GM23338 (cell line): ENCODE measurements at regions not wholly inside any gene's neighbourhood (a gene's known extent, or its start where the extent isn't known, plus 50 kb on each side); places are given as distances from the start of the nearest gene placed in this dataset.

Source experiments
- ATAC-seq: fragments of 200-7000 bp; cut with Tn5 transposase; 3 replicates; pipeline ENCODE4 v1.9.1; 2020
- DNase-seq: peaks from one replicate; pipeline ENCODE4 v3.0.0-alpha.2; 2015; ENCODE audit warnings: low spot score
- H2AFZ ChIP-seq: fragments of 200-600 bp; sonication (generic); 2 replicates; pipeline ENCODE4 v1.8.0; 2016; ENCODE audit warnings: antibody characterized with exemption, mild to moderate bottlenecking, moderate library complexity
- H3F3A ChIP-seq: fragments of 200-600 bp; sonication (generic); replicated peaks from 2 replicates; pipeline ENCODE4 v1.8.0; 2017; ENCODE audit warnings: antibody characterized with exemption, mixed run types, low read depth
- H3K27ac ChIP-seq: fragments of 200-600 bp; sonication (generic); 2 replicates; pipeline ENCODE4 v1.6.1; 2016; ENCODE audit warnings: low read depth
- H3K27me3 ChIP-seq: fragments of 200-600 bp; sonication (generic); 2 replicates; pipeline ENCODE4 v1.8.0; 2016; ENCODE audit warnings: mild to moderate bottlenecking, mixed run types, moderate library complexity; ENCODE audit not compliant: insufficient read depth
- H3K36me3 ChIP-seq: fragments of 200-600 bp; sonication (generic); 2 replicates; pipeline ENCODE4 v1.8.0; 2016; ENCODE audit warnings: mild to moderate bottlenecking; ENCODE audit not compliant: insufficient read depth
- H3K4me1 ChIP-seq: fragments of 200-600 bp; sonication (generic); 2 replicates; pipeline ENCODE4 v1.8.0; 2016; ENCODE audit warnings: mild to moderate bottlenecking, moderate library complexity; ENCODE audit not compliant: insufficient read depth
- H3K4me2 ChIP-seq: fragments of 200-600 bp; sonication (generic); 2 replicates; pipeline ENCODE4 v1.7.1; 2017; ENCODE audit warnings: mixed run types
- H3K4me3 ChIP-seq: fragments of 200-600 bp; sonication (generic); 2 replicates; pipeline ENCODE4 v1.6.1; 2016; ENCODE audit warnings: mixed run types
- H3K79me2 ChIP-seq: fragments of 200-600 bp; sonication (generic); replicated peaks from 2 replicates; pipeline ENCODE4 v1.8.0; 2017; ENCODE audit warnings: mild to moderate bottlenecking; ENCODE audit not compliant: insufficient read depth
- H3K9me2 ChIP-seq: fragments of 200-600 bp; sonication (generic); 2 replicates; pipeline ENCODE4 v1.8.0; 2017; ENCODE audit not compliant: insufficient read depth
- H4K20me1 ChIP-seq: fragments of 200-600 bp; sonication (generic); replicated peaks from 2 replicates; pipeline ENCODE4 v1.8.0; 2017; ENCODE audit warnings: mild to moderate bottlenecking; ENCODE audit not compliant: insufficient read depth
- H3K27ac Mint-ChIP-seq: 2 replicates; pipeline ENCODE4 v1.8.0; 2020; ENCODE audit warnings: inconsistent platforms, mild to moderate bottlenecking, moderate library complexity, mixed read lengths
- H3K27me3 Mint-ChIP-seq: 3 replicates; pipeline ENCODE4 v1.8.0; 2022; ENCODE audit warnings: low read depth, mild to moderate bottlenecking, moderate library complexity, mixed read lengths, inconsistent platforms; ENCODE audit not compliant: insufficient read depth, poor library complexity
- H3K36me3 Mint-ChIP-seq: 3 replicates; pipeline ENCODE4 v1.8.0; 2021; ENCODE audit warnings: low read depth, mild to moderate bottlenecking, inconsistent platforms, moderate library complexity, mixed read lengths
- H3K4me1 Mint-ChIP-seq: 3 replicates; pipeline ENCODE4 v1.8.0; 2020; ENCODE audit warnings: mild to moderate bottlenecking, inconsistent platforms, mixed read lengths
- H3K4me3 Mint-ChIP-seq: 3 replicates; pipeline ENCODE4 v1.8.0; 2021; ENCODE audit warnings: moderate library complexity, mild to moderate bottlenecking, inconsistent platforms, mixed read lengths
- H3K9me3 Mint-ChIP-seq: 3 replicates; pipeline ENCODE4 v1.8.0; 2020; ENCODE audit warnings: moderate library complexity, mild to moderate bottlenecking, inconsistent platforms, mixed read lengths
- CREB1 ChIP-seq: fragments of 250-450 bp; sonication (Bioruptor Pico); IDR thresholded peaks from 2 replicates; pipeline ENCODE4 v1.5.0; 2020; ENCODE audit warnings: low read depth, mild to moderate bottlenecking, moderate library complexity
- CTCF ChIP-seq, 2 experiments: fragments of 200-600 bp in 1 of 2; sonication (generic) in 1 of 2; conservative IDR thresholded peaks; 2 replicates each; pipeline versions ENCODE4 v1.5.1 to v1.6.1; 2016 to 2017; ENCODE audit warnings: antibody characterized with exemption in 2 of 2, low read depth in 2 of 2, mild to moderate bottlenecking in 2 of 2, moderate library complexity in 1 of 2
- EZH2 ChIP-seq: fragments of 200-600 bp; sonication (generic); IDR thresholded peaks from one replicate; pipeline ENCODE4 v1.8.0; 2017; ENCODE audit warnings: antibody characterized with exemption, mild to moderate bottlenecking, low read depth; ENCODE audit not compliant: unreplicated experiment
- EZH2phosphoT487 ChIP-seq: fragments of 200-600 bp; sonication (generic); IDR thresholded peaks from one replicate; pipeline ENCODE4 v1.8.1; 2018; ENCODE audit warnings: antibody characterized with exemption; ENCODE audit not compliant: unreplicated experiment
- JUNB ChIP-seq: IDR thresholded peaks from one replicate; pipeline ENCODE4 v1.6.1; 2016; ENCODE audit warnings: antibody characterized with exemption; ENCODE audit not compliant: unreplicated experiment
- NANOG ChIP-seq: IDR thresholded peaks from 2 replicates; pipeline ENCODE4 v1.6.1; 2016; ENCODE audit warnings: antibody characterized with exemption, borderline replicate concordance
- POLR2AphosphoS5 ChIP-seq: IDR thresholded peaks from 2 replicates; pipeline ENCODE4 v1.6.1; 2016; ENCODE audit warnings: antibody characterized with exemption, low read depth
- STAT1 ChIP-seq: IDR thresholded peaks from one replicate; pipeline ENCODE4 v1.6.1; 2016; ENCODE audit warnings: antibody characterized with exemption; ENCODE audit not compliant: unreplicated experiment
- ZNF114 ChIP-seq: fragments of 250-450 bp; sonication (Bioruptor Pico); IDR thresholded peaks from 2 replicates; pipeline ENCODE4 v1.5.0; 2020; ENCODE audit warnings: mild to moderate bottlenecking, moderate library complexity
- ZNF331 ChIP-seq: fragments of 250-450 bp; sonication (Bioruptor Pico); IDR thresholded peaks from 2 replicates; pipeline ENCODE4 v1.5.0; 2020; ENCODE audit warnings: low read depth, mild to moderate bottlenecking, moderate library complexity
- TF ChIP-seq, protein P1 (sequence below): IDR thresholded peaks from one replicate; pipeline ENCODE4 v1.6.1; 2018; ENCODE audit warnings: antibody characterized with exemption; ENCODE audit not compliant: unreplicated experiment
- TF ChIP-seq, protein P2 (sequence below): IDR thresholded peaks from 2 replicates; pipeline ENCODE4 v1.6.1; 2016; ENCODE audit warnings: antibody characterized with exemption
- TF ChIP-seq, protein P3 (sequence below): fragments of 250-450 bp; sonication (Bioruptor Pico); IDR thresholded peaks from 2 replicates; pipeline ENCODE4 v1.5.0; 2020; ENCODE audit warnings: mild to moderate bottlenecking, moderate library complexity

DNA sequence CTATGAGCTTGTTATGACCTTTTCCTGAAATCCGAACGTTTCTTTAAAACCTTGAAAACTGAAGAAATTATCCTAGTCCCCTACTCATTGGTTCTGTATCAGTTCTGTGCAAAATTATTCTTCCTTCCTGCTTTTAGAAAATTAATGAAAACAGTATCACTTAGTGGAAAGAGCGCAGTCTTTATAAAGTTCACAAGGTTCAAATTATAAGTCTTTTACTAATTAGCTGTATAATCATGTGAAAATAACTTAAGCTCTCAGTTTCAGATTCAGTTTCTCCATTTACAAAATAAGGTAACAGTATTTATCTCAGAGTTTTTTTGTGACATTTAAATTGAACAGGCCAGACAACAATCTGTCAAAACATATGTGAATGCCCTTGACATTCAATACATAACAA lies 306.1 kb downstream of the ADAMTS20 start:
- Histone ChIP-seq H2AFZ (no peak overlapping the region), H3K27ac (no peak overlapping the region), H3K27me3 (no peaks in the 10 kb centered on the region), H3K4me1 (no peaks in the 10 kb centered on the region), H3K9me2 (no peaks in the 10 kb centered on the region), H4K20me1 (no peaks in the 10 kb centered on the region), H3K36me3 (no peaks in the 10 kb centered on the region), H3K4me3 (no peak overlapping the region), H3F3A (no peaks in the 10 kb centered on the region), H3K79me2 (no peaks in the 10 kb centered on the region), H3K4me2 (no peak overlapping the region)
- TF ChIP-seq JUNB (no peak), CREB1 (no peak), STAT1 (no peak), NANOG (no peak), POLR2AphosphoS5 (no peak), EZH2phosphoT487 (no peak), CTCF (conservative IDR thresholded peaks at IDR 0.05; ENCODE audit: low read depth in 2 of 2) (no peak), ZNF331 (CRISPR knock-in tag) (no peak), ZNF114 (CRISPR knock-in tag) (no peak), EZH2 (no peak)
- TF ChIP-seq, protein P1, sequence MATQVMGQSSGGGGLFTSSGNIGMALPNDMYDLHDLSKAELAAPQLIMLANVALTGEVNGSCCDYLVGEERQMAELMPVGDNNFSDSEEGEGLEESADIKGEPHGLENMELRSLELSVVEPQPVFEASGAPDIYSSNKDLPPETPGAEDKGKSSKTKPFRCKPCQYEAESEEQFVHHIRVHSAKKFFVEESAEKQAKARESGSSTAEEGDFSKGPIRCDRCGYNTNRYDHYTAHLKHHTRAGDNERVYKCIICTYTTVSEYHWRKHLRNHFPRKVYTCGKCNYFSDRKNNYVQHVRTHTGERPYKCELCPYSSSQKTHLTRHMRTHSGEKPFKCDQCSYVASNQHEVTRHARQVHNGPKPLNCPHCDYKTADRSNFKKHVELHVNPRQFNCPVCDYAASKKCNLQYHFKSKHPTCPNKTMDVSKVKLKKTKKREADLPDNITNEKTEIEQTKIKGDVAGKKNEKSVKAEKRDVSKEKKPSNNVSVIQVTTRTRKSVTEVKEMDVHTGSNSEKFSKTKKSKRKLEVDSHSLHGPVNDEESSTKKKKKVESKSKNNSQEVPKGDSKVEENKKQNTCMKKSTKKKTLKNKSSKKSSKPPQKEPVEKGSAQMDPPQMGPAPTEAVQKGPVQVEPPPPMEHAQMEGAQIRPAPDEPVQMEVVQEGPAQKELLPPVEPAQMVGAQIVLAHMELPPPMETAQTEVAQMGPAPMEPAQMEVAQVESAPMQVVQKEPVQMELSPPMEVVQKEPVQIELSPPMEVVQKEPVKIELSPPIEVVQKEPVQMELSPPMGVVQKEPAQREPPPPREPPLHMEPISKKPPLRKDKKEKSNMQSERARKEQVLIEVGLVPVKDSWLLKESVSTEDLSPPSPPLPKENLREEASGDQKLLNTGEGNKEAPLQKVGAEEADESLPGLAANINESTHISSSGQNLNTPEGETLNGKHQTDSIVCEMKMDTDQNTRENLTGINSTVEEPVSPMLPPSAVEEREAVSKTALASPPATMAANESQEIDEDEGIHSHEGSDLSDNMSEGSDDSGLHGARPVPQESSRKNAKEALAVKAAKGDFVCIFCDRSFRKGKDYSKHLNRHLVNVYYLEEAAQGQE, result no peak
- TF ChIP-seq, protein P2, sequence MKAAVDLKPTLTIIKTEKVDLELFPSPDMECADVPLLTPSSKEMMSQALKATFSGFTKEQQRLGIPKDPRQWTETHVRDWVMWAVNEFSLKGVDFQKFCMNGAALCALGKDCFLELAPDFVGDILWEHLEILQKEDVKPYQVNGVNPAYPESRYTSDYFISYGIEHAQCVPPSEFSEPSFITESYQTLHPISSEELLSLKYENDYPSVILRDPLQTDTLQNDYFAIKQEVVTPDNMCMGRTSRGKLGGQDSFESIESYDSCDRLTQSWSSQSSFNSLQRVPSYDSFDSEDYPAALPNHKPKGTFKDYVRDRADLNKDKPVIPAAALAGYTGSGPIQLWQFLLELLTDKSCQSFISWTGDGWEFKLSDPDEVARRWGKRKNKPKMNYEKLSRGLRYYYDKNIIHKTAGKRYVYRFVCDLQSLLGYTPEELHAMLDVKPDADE, result no peak
- TF ChIP-seq, protein P3, sequence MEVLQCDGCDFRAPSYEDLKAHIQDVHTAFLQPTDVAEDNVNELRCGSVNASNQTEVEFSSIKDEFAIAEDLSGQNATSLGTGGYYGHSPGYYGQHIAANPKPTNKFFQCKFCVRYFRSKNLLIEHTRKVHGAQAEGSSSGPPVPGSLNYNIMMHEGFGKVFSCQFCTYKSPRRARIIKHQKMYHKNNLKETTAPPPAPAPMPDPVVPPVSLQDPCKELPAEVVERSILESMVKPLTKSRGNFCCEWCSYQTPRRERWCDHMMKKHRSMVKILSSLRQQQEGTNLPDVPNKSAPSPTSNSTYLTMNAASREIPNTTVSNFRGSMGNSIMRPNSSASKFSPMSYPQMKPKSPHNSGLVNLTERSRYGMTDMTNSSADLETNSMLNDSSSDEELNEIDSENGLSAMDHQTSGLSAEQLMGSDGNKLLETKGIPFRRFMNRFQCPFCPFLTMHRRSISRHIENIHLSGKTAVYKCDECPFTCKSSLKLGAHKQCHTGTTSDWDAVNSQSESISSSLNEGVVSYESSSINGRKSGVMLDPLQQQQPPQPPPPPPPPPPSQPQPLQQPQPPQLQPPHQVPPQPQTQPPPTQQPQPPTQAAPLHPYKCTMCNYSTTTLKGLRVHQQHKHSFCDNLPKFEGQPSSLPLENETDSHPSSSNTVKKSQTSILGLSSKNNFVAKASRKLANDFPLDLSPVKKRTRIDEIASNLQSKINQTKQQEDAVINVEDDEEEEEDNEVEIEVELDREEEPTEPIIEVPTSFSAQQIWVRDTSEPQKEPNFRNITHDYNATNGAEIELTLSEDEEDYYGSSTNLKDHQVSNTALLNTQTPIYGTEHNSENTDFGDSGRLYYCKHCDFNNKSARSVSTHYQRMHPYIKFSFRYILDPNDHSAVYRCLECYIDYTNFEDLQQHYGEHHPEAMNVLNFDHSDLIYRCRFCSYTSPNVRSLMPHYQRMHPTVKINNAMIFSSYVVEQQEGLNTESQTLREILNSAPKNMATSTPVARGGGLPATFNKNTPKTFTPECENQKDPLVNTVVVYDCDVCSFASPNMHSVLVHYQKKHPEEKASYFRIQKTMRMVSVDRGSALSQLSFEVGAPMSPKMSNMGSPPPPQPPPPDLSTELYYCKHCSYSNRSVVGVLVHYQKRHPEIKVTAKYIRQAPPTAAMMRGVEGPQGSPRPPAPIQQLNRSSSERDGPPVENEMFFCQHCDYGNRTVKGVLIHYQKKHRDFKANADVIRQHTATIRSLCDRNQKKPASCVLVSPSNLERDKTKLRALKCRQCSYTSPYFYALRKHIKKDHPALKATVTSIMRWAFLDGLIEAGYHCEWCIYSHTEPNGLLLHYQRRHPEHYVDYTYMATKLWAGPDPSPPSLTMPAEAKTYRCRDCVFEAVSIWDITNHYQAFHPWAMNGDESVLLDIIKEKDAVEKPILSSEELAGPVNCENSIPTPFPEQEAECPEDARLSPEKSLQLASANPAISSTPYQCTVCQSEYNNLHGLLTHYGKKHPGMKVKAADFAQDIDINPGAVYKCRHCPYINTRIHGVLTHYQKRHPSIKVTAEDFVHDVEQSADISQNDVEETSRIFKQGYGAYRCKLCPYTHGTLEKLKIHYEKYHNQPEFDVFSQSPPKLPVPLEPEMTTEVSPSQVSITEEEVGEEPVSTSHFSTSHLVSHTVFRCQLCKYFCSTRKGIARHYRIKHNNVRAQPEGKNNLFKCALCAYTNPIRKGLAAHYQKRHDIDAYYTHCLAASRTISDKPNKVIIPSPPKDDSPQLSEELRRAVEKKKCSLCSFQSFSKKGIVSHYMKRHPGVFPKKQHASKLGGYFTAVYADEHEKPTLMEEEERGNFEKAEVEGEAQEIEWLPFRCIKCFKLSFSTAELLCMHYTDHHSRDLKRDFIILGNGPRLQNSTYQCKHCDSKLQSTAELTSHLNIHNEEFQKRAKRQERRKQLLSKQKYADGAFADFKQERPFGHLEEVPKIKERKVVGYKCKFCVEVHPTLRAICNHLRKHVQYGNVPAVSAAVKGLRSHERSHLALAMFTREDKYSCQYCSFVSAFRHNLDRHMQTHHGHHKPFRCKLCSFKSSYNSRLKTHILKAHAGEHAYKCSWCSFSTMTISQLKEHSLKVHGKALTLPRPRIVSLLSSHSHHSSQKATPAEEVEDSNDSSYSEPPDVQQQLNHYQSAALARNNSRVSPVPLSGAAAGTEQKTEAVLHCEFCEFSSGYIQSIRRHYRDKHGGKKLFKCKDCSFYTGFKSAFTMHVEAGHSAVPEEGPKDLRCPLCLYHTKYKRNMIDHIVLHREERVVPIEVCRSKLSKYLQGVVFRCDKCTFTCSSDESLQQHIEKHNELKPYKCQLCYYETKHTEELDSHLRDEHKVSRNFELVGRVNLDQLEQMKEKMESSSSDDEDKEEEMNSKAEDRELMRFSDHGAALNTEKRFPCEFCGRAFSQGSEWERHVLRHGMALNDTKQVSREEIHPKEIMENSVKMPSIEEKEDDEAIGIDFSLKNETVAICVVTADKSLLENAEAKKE (CRISPR knock-in tag), result no peak
- DNase-seq (no peak), ATAC-seq (no peak)
- Mint-ChIP-seq H3K27ac (no peak overlapping the region), H3K27me3 (peaks cover 2% of the 10 kb centered on the region), H3K36me3 (no peaks in the 10 kb centered on the region), H3K4me3 (no peak overlapping the region), H3K9me3 (no peaks in the 10 kb centered on the region), H3K4me1 (no peaks in the 10 kb centered on the region)
